IPS DF 6.9 (cell line): ENCODE measurements at regions not wholly inside any gene's neighbourhood (a gene's known extent, or its start where the extent isn't known, plus 50 kb on each side); places are given as distances from the start of the nearest gene placed in this dataset.

ENCODE experiments used
- DNase-seq: peaks from one replicate; pipeline ENCODE4 v3.0.0-alpha.2; 2013; ENCODE audit warnings: low read depth, low spot score
- H3K27ac ChIP-seq: one replicate; pipeline ENCODE4 v1.5.1; 2013; ENCODE audit warnings: low read length, control low read depth
- H3K27me3 ChIP-seq: 2 replicates; pipeline ENCODE4 v1.6.1; 2013; ENCODE audit warnings: mild to moderate bottlenecking, low read length; ENCODE audit not compliant: control insufficient read depth, insufficient read depth
- H3K36me3 ChIP-seq: 2 replicates; pipeline ENCODE4 v1.6.1; 2013; ENCODE audit warnings: low read length; ENCODE audit not compliant: control insufficient read depth, insufficient read depth
- H3K4me1 ChIP-seq: 2 replicates; pipeline ENCODE4 v1.6.1; 2013; ENCODE audit warnings: low read length; ENCODE audit not compliant: control insufficient read depth, insufficient read depth
- H3K4me3 ChIP-seq: 2 replicates; pipeline ENCODE4 v1.5.1; 2013; ENCODE audit warnings: mild to moderate bottlenecking, low read length
- H3K9me3 ChIP-seq: 2 replicates; pipeline ENCODE4 v1.6.1; 2013; ENCODE audit warnings: low read length, inconsistent platforms; ENCODE audit not compliant: control insufficient read depth, insufficient read depth
- WGBS: extraction: QIAGEN DNeasy Blood & Tissue Kit; methylation state at CpG from one replicate; pipeline ENCODE4 v1.1.7; 2013; ENCODE audit warnings: mixed read lengths, missing lambda C conversion rate; ENCODE audit not compliant: insufficient read length, insufficient coverage; 5-methylcytosine and 5-hydroxymethylcytosine counted together

- Histone ChIP-seq H3K4me1 (no peaks in the 10 kb centered on the region), H3K27me3 (no peaks in the 10 kb centered on the region), H3K36me3 (no peaks in the 10 kb centered on the region), H3K9me3 (no peaks in the 10 kb centered on the region), H3K27ac (no peak overlapping the region), H3K4me3 (no peak overlapping the region)
- no CpG with 5 or more reads among the region's 2 CpGs for WGBS
- no peak for DNase-seq
These were observed 165.5 kb downstream of the KCTD15 start for GRCh38 chr19:33962161-33962560.

- H3K36me3 ChIP-seq, result no peaks in the 10 kb centered on the region
- no peaks in the 10 kb centered on the region for H3K9me3 ChIP-seq
- no peaks in the 10 kb centered on the region for H3K4me1 ChIP-seq
- no peaks in the 10 kb centered on the region for H3K27me3 ChIP-seq
- no peak for DNase-seq
- WGBS, result no CpG with 5 or more reads among the region's 7 CpGs
- no peak overlapping the region for H3K4me3 ChIP-seq
- no peak overlapping the region for H3K27ac ChIP-seq
These were observed 166.8 kb downstream of the KCTD15 start for GRCh38 chr19:33963514-33963913.

- H3K27ac ChIP-seq, result no peak overlapping the region
- no peaks in the 10 kb centered on the region for H3K27me3 ChIP-seq
- H3K36me3 ChIP-seq, result no peaks in the 10 kb centered on the region
- H3K4me3 ChIP-seq, result no peak overlapping the region
- H3K4me1 ChIP-seq, result no peaks in the 10 kb centered on the region
- no CpG with 5 or more reads among the region's 1 CpG for WGBS
- no peak for DNase-seq
- H3K9me3 ChIP-seq, result no peaks in the 10 kb centered on the region
These were observed 174.4 kb downstream of the KCTD15 start for GRCh38 chr19:33971073-33971472.

GRCh38 chr19:33977756-33978685, 181.4 kb downstream of the KCTD15 start:
- no CpG with 5 or more reads among the region's 4 CpGs for WGBS
- no peaks in the 10 kb centered on the region for H3K9me3 ChIP-seq
- no peaks in the 10 kb centered on the region for H3K36me3 ChIP-seq
- H3K27me3 ChIP-seq, result no peaks in the 10 kb centered on the region
- no peak overlapping the region for H3K4me3 ChIP-seq
- DNase-seq, result no peak
- no peaks in the 10 kb centered on the region for H3K4me1 ChIP-seq
- H3K27ac ChIP-seq, result no peak overlapping the region

- H3K4me1 ChIP-seq, result no peaks in the 10 kb centered on the region
- DNase-seq, result no peak
- H3K9me3 ChIP-seq, result no peaks in the 10 kb centered on the region
- H3K4me3 ChIP-seq, result no peak overlapping the region
- H3K36me3 ChIP-seq, result no peaks in the 10 kb centered on the region
- H3K27me3 ChIP-seq, result no peaks in the 10 kb centered on the region
- no peak overlapping the region for H3K27ac ChIP-seq
These were observed 186.0 kb downstream of the KCTD15 start for GRCh38 chr19:33982706-33983105.

GRCh38 chr19:33988601-33989000, 183.7 kb upstream of the LSM14A start:
- no CpG with 5 or more reads among the region's 3 CpGs for WGBS
- no peaks in the 10 kb centered on the region for H3K4me1 ChIP-seq
- DNase-seq, result no peak
- H3K9me3 ChIP-seq, result no peaks in the 10 kb centered on the region; the same call in 1 of the 2 replicates
- no peak overlapping the region for H3K4me3 ChIP-seq
- no peaks in the 10 kb centered on the region for H3K36me3 ChIP-seq
- no peak overlapping the region for H3K27ac ChIP-seq
- no peaks in the 10 kb centered on the region for H3K27me3 ChIP-seq

GRCh38 chr19:33997690-33998089, 174.6 kb upstream of the LSM14A start:
- DNase-seq, result no peak
- WGBS, result no CpG with 5 or more reads among the region's 2 CpGs
- H3K27me3 ChIP-seq, result no peaks in the 10 kb centered on the region
- no peaks in the 10 kb centered on the region for H3K4me1 ChIP-seq
- no peak overlapping the region for H3K27ac ChIP-seq
- no peaks in the 10 kb centered on the region for H3K9me3 ChIP-seq
- H3K36me3 ChIP-seq, result no peaks in the 10 kb centered on the region
- no peak overlapping the region for H3K4me3 ChIP-seq

GRCh38 chr19:33998302-33998701, 174.0 kb upstream of the LSM14A start:
- Histone ChIP-seq H3K4me3 (no peak overlapping the region), H3K9me3 (no peaks in the 10 kb centered on the region), H3K4me1 (no peaks in the 10 kb centered on the region), H3K36me3 (no peaks in the 10 kb centered on the region), H3K27ac (no peak overlapping the region), H3K27me3 (no peaks in the 10 kb centered on the region)
- no peak for DNase-seq
- no CpG with 5 or more reads among the region's 5 CpGs for WGBS

GRCh38 chr19:33998739-33999345, 173.5 kb upstream of the LSM14A start:
- no peaks in the 10 kb centered on the region for H3K4me1 ChIP-seq
- H3K9me3 ChIP-seq, result no peaks in the 10 kb centered on the region
- WGBS, result no CpG with 5 or more reads among the region's 4 CpGs
- DNase-seq, result no peak
- no peak overlapping the region for H3K27ac ChIP-seq
- no peaks in the 10 kb centered on the region for H3K36me3 ChIP-seq
- no peak overlapping the region for H3K4me3 ChIP-seq
- H3K27me3 ChIP-seq, result no peaks in the 10 kb centered on the region

GRCh38 chr19:34017024-34017423, 155.3 kb upstream of the LSM14A start:
- Histone ChIP-seq H3K9me3 (no peaks in the 10 kb centered on the region), H3K4me1 (no peaks in the 10 kb centered on the region), H3K4me3 (no peak overlapping the region), H3K36me3 (no peaks in the 10 kb centered on the region), H3K27ac (no peak overlapping the region), H3K27me3 (no peaks in the 10 kb centered on the region)
- DNase-seq, result no peak
- no CpG with 5 or more reads among the region's 3 CpGs for WGBS
